A172 (cell line): ENCODE measurements at regions not wholly inside any gene's neighbourhood (a gene's known extent, or its start where the extent isn't known, plus 50 kb on each side); places are given as distances from the start of the nearest gene placed in this dataset.

Experiments used
- DNase-seq: peaks from one replicate; pipeline ENCODE4 v3.0.0-alpha.2; 2015; ENCODE audit warnings: low spot score

- no peak for DNase-seq
Observed at GRCh38 chr2:150165988-150166312, 321.5 kb downstream of the RND3 start.

GRCh38 chr2:150165442-150165841, 322.0 kb downstream of the RND3 start:
- no peak for DNase-seq

- DNase-seq, result no peak
Observed at GRCh38 chr2:150162241-150162942, 325.1 kb downstream of the RND3 start.

- no peak for DNase-seq
Observed at GRCh38 chr2:150160058-150160457, 327.4 kb downstream of the RND3 start.

GRCh38 chr2:150159300-150159699, 328.2 kb downstream of the RND3 start:
- DNase-seq, result no peak

- DNase-seq, result no peak
Observed at GRCh38 chr2:150156876-150157275, 330.6 kb downstream of the RND3 start.

- no peak for DNase-seq
Observed at GRCh38 chr2:150156415-150156814, 331.1 kb downstream of the RND3 start.

- no peak for DNase-seq
Observed at GRCh38 chr2:150154308-150154797, 333.1 kb downstream of the RND3 start.

GRCh38 chr2:150153646-150154307, 333.7 kb downstream of the RND3 start:
- no peak for DNase-seq

- no peak for DNase-seq
Observed at GRCh38 chr2:150152230-150152629, 335.2 kb downstream of the RND3 start.

- no peak for DNase-seq
Observed at GRCh38 chr2:150150144-150150543, 337.3 kb downstream of the RND3 start.

- DNase-seq, result no peak
Observed at GRCh38 chr2:150147889-150148683, 339.4 kb downstream of the RND3 start.

GRCh38 chr2:150146879-150147278, 340.6 kb downstream of the RND3 start:
- DNase-seq, result no peak

GRCh38 chr2:150145299-150145692, 342.2 kb downstream of the RND3 start:
- DNase-seq, result no peak

- peak; percentile 37 for DNase-seq
Observed at GRCh38 chr2:150144546-150145298, 342.7 kb downstream of the RND3 start.

- peak; percentile 79 for DNase-seq
Observed at GRCh38 chr2:150143087-150143536, 344.4 kb downstream of the RND3 start.

- peak; percentile 52 for DNase-seq
Observed at GRCh38 chr2:150142561-150142960, 344.9 kb downstream of the RND3 start.

- DNase-seq, result peak; percentile 78
Observed at GRCh38 chr2:150141226-150142001, 346.1 kb downstream of the RND3 start.

- no peak for DNase-seq
Observed at GRCh38 chr2:150140777-150141176, 346.7 kb downstream of the RND3 start.

- no peak for DNase-seq
Observed at GRCh38 chr2:150138587-150138986, 348.9 kb downstream of the RND3 start.
